Hepatocyte (in vitro differentiated cells): ENCODE measurements at regions not wholly inside any gene's neighbourhood (a gene's known extent, or its start where the extent isn't known, plus 50 kb on each side); places are given as distances from the start of the nearest gene placed in this dataset.

Experiments
- CTCF ChIP-seq: fragments of 200-600 bp; sonication (generic); IDR thresholded peaks from 2 replicates; pipeline ENCODE4 v1.5.1; 2016; ENCODE audit warnings: antibody characterized with exemption, mild to moderate bottlenecking; ENCODE audit not compliant: poor library complexity
- EZH2 ChIP-seq: fragments of 200-600 bp; sonication (generic); IDR thresholded peaks from 2 replicates; pipeline ENCODE4 v1.6.1; 2016; ENCODE audit warnings: antibody characterized with exemption, mild to moderate bottlenecking, borderline replicate concordance
- EZH2phosphoT487 ChIP-seq: fragments of 200-600 bp; sonication (generic); IDR thresholded peaks from one replicate; pipeline ENCODE4 v1.6.1; 2018; ENCODE audit warnings: antibody characterized with exemption, mild to moderate bottlenecking, low read depth, moderate library complexity; ENCODE audit not compliant: unreplicated experiment, severe bottlenecking

DNA sequence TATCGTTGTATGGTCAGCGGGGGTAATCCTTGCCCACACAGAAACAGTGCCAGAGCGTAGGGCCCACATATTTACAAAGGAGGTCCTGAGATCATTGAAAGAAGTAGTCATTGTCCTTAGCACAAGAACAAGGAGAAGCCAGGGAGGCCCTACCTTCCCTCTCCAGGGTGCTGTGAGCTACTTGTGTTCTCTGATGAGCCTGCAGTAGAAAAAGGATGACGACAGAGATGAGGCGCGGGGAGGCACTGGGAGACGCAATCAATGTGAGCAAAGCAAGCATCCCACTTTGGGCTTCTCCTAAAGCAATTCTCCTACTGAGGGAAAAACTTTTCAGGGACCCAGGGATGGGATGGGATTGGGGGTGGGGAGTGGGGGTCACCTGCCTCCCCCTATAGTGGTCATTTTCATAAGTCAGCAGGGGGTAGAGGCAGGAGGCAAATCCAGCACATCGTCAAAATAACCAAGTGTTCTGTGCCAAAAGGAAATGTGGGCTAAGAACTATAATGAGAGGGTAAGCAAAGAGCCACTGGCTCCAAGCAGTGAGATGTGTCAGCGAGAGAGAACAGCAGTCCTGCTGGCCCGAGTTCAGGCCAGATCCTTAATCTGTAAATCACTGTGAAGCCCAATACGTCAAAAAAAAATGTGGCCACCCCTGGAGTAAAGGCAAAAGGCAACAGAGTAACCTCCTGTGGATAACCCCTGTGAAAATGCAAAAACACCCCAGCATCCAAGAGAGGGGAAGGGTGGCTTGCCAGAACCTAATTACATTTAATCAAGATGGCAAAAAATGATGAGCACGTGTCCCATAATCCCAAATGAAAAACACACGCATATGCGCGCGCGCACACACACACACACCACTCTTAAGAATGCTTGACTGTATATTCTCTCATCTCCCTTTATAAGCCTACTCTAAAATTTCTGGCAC, 136.6 kb upstream of the HHIP start:
- TF ChIP-seq EZH2phosphoT487 (no peak), CTCF (no peak), EZH2 (no peak)
